Right ventricle myocardium superior (tissue), 1 donor: ENCODE measurements at regions not wholly inside any gene's neighbourhood (a gene's known extent, or its start where the extent isn't known, plus 50 kb on each side); places are given as distances from the start of the nearest gene placed in this dataset.
A peak's percentile ranks its signal among the peaks of the same experiment; 100 is the strongest.
"Not testable (repeated sequence)": the region's sequence is repeated elsewhere in the genome, so short reads cannot be mapped to it uniquely, and the experiment has no call there.

Experiments
- ATAC-seq: fragments of 200-7000 bp; cut with Tn5 transposase; one replicate; pipeline ENCODE4 v1.9.1; 2020; ENCODE audit warnings: mild to moderate bottlenecking; ENCODE audit not compliant: poor library complexity
- DNase-seq: peaks from one replicate; pipeline ENCODE4 v3.0.0-alpha.2; 2020
- intact Hi-C: fragments of 100-400 bp; cut with DNase I; formaldehyde crosslinking; loops from one replicate; pipeline ENCODE4 v1.11.2; 2022
- donor health status: DM: no; HTN: yes; CAD: no; lungs with severe emphysema.

GRCh38 chr2:224190234-224190935, 151.3 kb upstream of the SERPINE2 start:
- intact Hi-C loops: no loop called here
- no peak for DNase-seq
- ATAC-seq: no peak

- ATAC-seq (no peak), DNase-seq (no peak)
- intact Hi-C loops: no loop called here
Observed at GRCh38 chr2:224187220-224187619, 148.1 kb upstream of the SERPINE2 start.

- DNase-seq (no peak), ATAC-seq (no peak)
- intact Hi-C loops: no loop called here
Observed at GRCh38 chr2:224185023-224185601, 146.0 kb upstream of the SERPINE2 start.

GRCh38 chr2:224183086-224183485, 144.0 kb upstream of the SERPINE2 start:
- intact Hi-C loops: no loop called here
- DNase-seq (no peak), ATAC-seq (no peak)

GRCh38 chr2:224182498-224182897, 143.4 kb upstream of the SERPINE2 start:
- DNase-seq (no peak), ATAC-seq (no peak)
- intact Hi-C loops: no loop called here

GRCh38 chr2:224181534-224182155, 142.6 kb upstream of the SERPINE2 start:
- intact Hi-C loops: no loop called here
- DNase-seq: no peak

GRCh38 chr2:224180810-224181209, 141.7 kb upstream of the SERPINE2 start:
- intact Hi-C loops: no loop called here
- no peak for DNase-seq
- ATAC-seq: peak; percentile 41

More at GRCh38 chr2:224181534-224182155, 142.6 kb upstream of the SERPINE2 start:
- ATAC-seq: no peak

- no peak for DNase-seq
- ATAC-seq: no peak
- intact Hi-C loops: no loop called here
Observed at GRCh38 chr2:224178056-224178455, 139.0 kb upstream of the SERPINE2 start.

GRCh38 chr2:224175538-224175937, 136.5 kb upstream of the SERPINE2 start:
- no peak for DNase-seq
- intact Hi-C loops: no loop called here

GRCh38 chr2:224174990-224175389, 135.9 kb upstream of the SERPINE2 start:
- intact Hi-C loops: no loop called here
- DNase-seq (no peak), ATAC-seq (no peak)

More at GRCh38 chr2:224175538-224175937, 136.5 kb upstream of the SERPINE2 start:
- ATAC-seq: no peak

- ATAC-seq (no peak), DNase-seq (no peak)
- intact Hi-C loops: no loop called here
Observed at GRCh38 chr2:224174521-224174920, 135.4 kb upstream of the SERPINE2 start.

GRCh38 chr2:224173933-224174332, 134.8 kb upstream of the SERPINE2 start:
- ATAC-seq (no peak), DNase-seq (no peak)
- intact Hi-C loops: no loop called here

- no peak for ATAC-seq
- no peak for DNase-seq
- intact Hi-C loops: no loop called here
Observed at GRCh38 chr2:224173210-224173609, 134.1 kb upstream of the SERPINE2 start.

GRCh38 chr2:224171226-224171625, 132.1 kb upstream of the SERPINE2 start:
- DNase-seq: no peak
- ATAC-seq: no peak
- intact Hi-C loops: no loop called here

GRCh38 chr2:224169847-224170246, 130.8 kb upstream of the SERPINE2 start:
- intact Hi-C loops: no loop called here
- no peak for ATAC-seq

GRCh38 chr2:224167781-224168180, 128.7 kb upstream of the SERPINE2 start:
- intact Hi-C loops, DNase-seq: not testable (repeated sequence)

More at GRCh38 chr2:224169847-224170246, 130.8 kb upstream of the SERPINE2 start:
- DNase-seq: no peak

GRCh38 chr2:224166654-224167053, 127.6 kb upstream of the SERPINE2 start:
- ATAC-seq (no peak), DNase-seq (no peak)

More at GRCh38 chr2:224167781-224168180, 128.7 kb upstream of the SERPINE2 start:
- ATAC-seq: not testable (repeated sequence)

GRCh38 chr2:224165901-224166319, 126.8 kb upstream of the SERPINE2 start:
- intact Hi-C loops: no loop called here
- ATAC-seq: no peak

More at GRCh38 chr2:224166654-224167053, 127.6 kb upstream of the SERPINE2 start:
- intact Hi-C loops: no loop called here

GRCh38 chr2:224163566-224164307, 124.7 kb upstream of the SERPINE2 start:
- intact Hi-C loops: no loop called here
- no peak for DNase-seq
- ATAC-seq: no peak

More at GRCh38 chr2:224165901-224166319, 126.8 kb upstream of the SERPINE2 start:
- no peak for DNase-seq
